ENCODE measurements at regions not wholly inside any gene's neighbourhood (a gene's known extent, or its start where the extent isn't known, plus 50 kb on each side); places are given as distances from the start of the nearest gene placed in this dataset.
"Not testable (repeated sequence)": the region's sequence is repeated elsewhere in the genome, so short reads cannot be mapped to it uniquely, and the experiment has no call there.

- Mint-ChIP-seq H3K4me3 (no peak overlapping the region), H3K27ac (no peak overlapping the region), H3K9me3 (peaks cover 4 to 9% of the 10 kb centered on the region in 2 donors), H3K27me3 (peaks cover 0 to 3% of the 10 kb centered on the region in 2 donors), H3K36me3 (no peaks in the 10 kb centered on the region), H3K4me1 (no peaks in the 10 kb centered on the region)
- ATAC-seq (replicated peaks) (no peak), DNase-seq (no peak)
Observed at GRCh38 chr3:26018889-26019288, 229.0 kb downstream of the OXSM start.

GRCh38 chr3:26024206-26024605, 234.3 kb downstream of the OXSM start:
- H3K4me1 Mint-ChIP-seq; DNase-seq; H3K27me3 Mint-ChIP-seq; H3K4me3 Mint-ChIP-seq; ATAC-seq (replicated peaks); H3K27ac Mint-ChIP-seq; H3K36me3 Mint-ChIP-seq: not testable (repeated sequence)
- peaks cover 13 to 15% of the 10 kb centered on the region in 2 donors for H3K9me3 Mint-ChIP-seq

GRCh38 chr3:26029321-26029720, 239.4 kb downstream of the OXSM start:
- H3K4me3 Mint-ChIP-seq = no peak overlapping the region
- H3K27ac Mint-ChIP-seq = no peak overlapping the region
- DNase-seq (no peak), ATAC-seq (replicated peaks) (no peak)
- no peaks in the 10 kb centered on the region for H3K36me3 Mint-ChIP-seq
- H3K9me3 Mint-ChIP-seq = peaks cover 7 to 15% of the 10 kb centered on the region in 2 donors
- no peaks in the 10 kb centered on the region for H3K4me1 Mint-ChIP-seq
- no peaks in the 10 kb centered on the region for H3K27me3 Mint-ChIP-seq

GRCh38 chr3:26042126-26042525, 252.2 kb downstream of the OXSM start:
- H3K27ac Mint-ChIP-seq; H3K27me3 Mint-ChIP-seq; H3K4me3 Mint-ChIP-seq; ATAC-seq (replicated peaks); H3K4me1 Mint-ChIP-seq; H3K36me3 Mint-ChIP-seq; DNase-seq: not testable (repeated sequence)
- H3K9me3 Mint-ChIP-seq = peaks cover 12% of the 10 kb centered on the region in 2 donors

- H3K4me1 Mint-ChIP-seq = no peaks in the 10 kb centered on the region
- peaks cover 0 to 4% of the 10 kb centered on the region in 2 donors for H3K9me3 Mint-ChIP-seq
- no peak overlapping the region for H3K4me3 Mint-ChIP-seq
- no peaks in the 10 kb centered on the region for H3K36me3 Mint-ChIP-seq
- H3K27ac Mint-ChIP-seq = no peak overlapping the region
- H3K27me3 Mint-ChIP-seq = no peaks in the 10 kb centered on the region
- DNase-seq (no peak), ATAC-seq (replicated peaks) (no peak)
Observed at GRCh38 chr3:26049951-26050350, 260.1 kb downstream of the OXSM start.

- H3K27ac Mint-ChIP-seq = no peak overlapping the region
- H3K4me1 Mint-ChIP-seq = no peaks in the 10 kb centered on the region
- DNase-seq = no peak
- H3K4me3 Mint-ChIP-seq = no peak overlapping the region
- H3K27me3 Mint-ChIP-seq = no peaks in the 10 kb centered on the region
- no peaks in the 10 kb centered on the region for H3K36me3 Mint-ChIP-seq
- peaks cover 0 to 4% of the 10 kb centered on the region in 2 donors for H3K9me3 Mint-ChIP-seq
- ATAC-seq (replicated peaks) = no peak
Observed at GRCh38 chr3:26050776-26051175, 260.9 kb downstream of the OXSM start.

GRCh38 chr3:26058901-26059321, 269.0 kb downstream of the OXSM start:
- Mint-ChIP-seq H3K4me1 (no peaks in the 10 kb centered on the region), H3K9me3 (peaks cover 0 to 4% of the 10 kb centered on the region in 2 donors), H3K27me3 (no peaks in the 10 kb centered on the region)

GRCh38 chr3:26061947-26062346, 272.1 kb downstream of the OXSM start:
- DNase-seq = no peak

More at GRCh38 chr3:26058901-26059321, 269.0 kb downstream of the OXSM start:
- Mint-ChIP-seq H3K27ac (no peak overlapping the region), H3K4me3 (no peak overlapping the region), H3K36me3 (no peaks in the 10 kb centered on the region)
- DNase-seq = no peak
- ATAC-seq (replicated peaks) = no peak

GRCh38 chr3:26064297-26064696, 274.4 kb downstream of the OXSM start:
- Mint-ChIP-seq H3K27ac (no peak overlapping the region), H3K4me1 (no peaks in the 10 kb centered on the region), H3K9me3 (no peaks in the 10 kb centered on the region), H3K36me3 (no peaks in the 10 kb centered on the region), H3K4me3 (no peak overlapping the region), H3K27me3 (no peaks in the 10 kb centered on the region)
- DNase-seq (no peak), ATAC-seq (replicated peaks) (no peak)

More at GRCh38 chr3:26061947-26062346, 272.1 kb downstream of the OXSM start:
- H3K4me3 Mint-ChIP-seq = no peak overlapping the region
- no peak for ATAC-seq (replicated peaks)
- no peak overlapping the region for H3K27ac Mint-ChIP-seq
- H3K36me3 Mint-ChIP-seq = no peaks in the 10 kb centered on the region
- H3K9me3 Mint-ChIP-seq = no peaks in the 10 kb centered on the region
- no peaks in the 10 kb centered on the region for H3K27me3 Mint-ChIP-seq
- H3K4me1 Mint-ChIP-seq = no peaks in the 10 kb centered on the region

GRCh38 chr3:26068890-26069289, 279.0 kb downstream of the OXSM start:
- Mint-ChIP-seq H3K9me3 (no peaks in the 10 kb centered on the region), H3K4me1 (no peaks in the 10 kb centered on the region), H3K27ac (no peak overlapping the region), H3K27me3 (peaks cover 0 to 4% of the 10 kb centered on the region in 2 donors), H3K36me3 (no peaks in the 10 kb centered on the region), H3K4me3 (no peak overlapping the region)
- no peak for DNase-seq
- ATAC-seq (replicated peaks) = no peak

GRCh38 chr3:26070854-26071253, 281.0 kb downstream of the OXSM start:
- Mint-ChIP-seq H3K36me3 (no peaks in the 10 kb centered on the region), H3K27ac (no peak overlapping the region), H3K4me1 (no peaks in the 10 kb centered on the region), H3K4me3 (no peak overlapping the region), H3K9me3 (no peaks in the 10 kb centered on the region), H3K27me3 (peaks cover 0 to 4% of the 10 kb centered on the region in 2 donors)
- no peak for DNase-seq
- no peak for ATAC-seq (replicated peaks)

- H3K36me3 Mint-ChIP-seq = no peaks in the 10 kb centered on the region
Observed at GRCh38 chr3:26074080-26074479, 284.2 kb downstream of the OXSM start.

GRCh38 chr3:26078539-26078938, 288.6 kb downstream of the OXSM start:
- DNase-seq (no peak), ATAC-seq (replicated peaks) (no peak)
- Mint-ChIP-seq H3K27ac (no peak overlapping the region), H3K9me3 (no peaks in the 10 kb centered on the region), H3K27me3 (no peaks in the 10 kb centered on the region), H3K36me3 (no peaks in the 10 kb centered on the region), H3K4me1 (no peaks in the 10 kb centered on the region), H3K4me3 (no peak overlapping the region)

More at GRCh38 chr3:26074080-26074479, 284.2 kb downstream of the OXSM start:
- no peak overlapping the region for H3K27ac Mint-ChIP-seq
- no peaks in the 10 kb centered on the region for H3K4me1 Mint-ChIP-seq
- no peaks in the 10 kb centered on the region for H3K9me3 Mint-ChIP-seq
- no peak for ATAC-seq (replicated peaks)
- H3K27me3 Mint-ChIP-seq = peaks cover 0 to 4% of the 10 kb centered on the region in 2 donors
- DNase-seq = no peak
- no peak overlapping the region for H3K4me3 Mint-ChIP-seq

GRCh38 chr3:26081166-26081565, 291.3 kb downstream of the OXSM start:
- Mint-ChIP-seq H3K4me1 (no peaks in the 10 kb centered on the region), H3K27ac (no peak overlapping the region), H3K9me3 (no peaks in the 10 kb centered on the region), H3K4me3 (no peak overlapping the region), H3K36me3 (no peaks in the 10 kb centered on the region), H3K27me3 (no peaks in the 10 kb centered on the region)
- ATAC-seq (replicated peaks) = no peak
- DNase-seq = no peak

GRCh38 chr3:26081806-26082205, 291.9 kb downstream of the OXSM start:
- ATAC-seq (replicated peaks) = no peak
- no peaks in the 10 kb centered on the region for H3K36me3 Mint-ChIP-seq
- no peak for DNase-seq
- no peaks in the 10 kb centered on the region for H3K4me1 Mint-ChIP-seq
- H3K4me3 Mint-ChIP-seq = no peak overlapping the region
- H3K9me3 Mint-ChIP-seq = peaks cover 0 to 2% of the 10 kb centered on the region in 2 donors
- no peak overlapping the region for H3K27ac Mint-ChIP-seq
- H3K27me3 Mint-ChIP-seq = no peaks in the 10 kb centered on the region

GRCh38 chr3:26082911-26083310, 293.0 kb downstream of the OXSM start:
- Mint-ChIP-seq H3K27me3 (no peaks in the 10 kb centered on the region), H3K9me3 (peaks cover 4 to 11% of the 10 kb centered on the region in 2 donors), H3K36me3 (peaks cover under 1% of the 10 kb centered on the region in 2 donors), H3K4me1 (no peaks in the 10 kb centered on the region), H3K27ac (no peak overlapping the region), H3K4me3 (no peak overlapping the region)
- DNase-seq = no peak
- no peak for ATAC-seq (replicated peaks)
